HepG2 (cell line): ENCODE measurements at regions not wholly inside any gene's neighbourhood (a gene's known extent, or its start where the extent isn't known, plus 50 kb on each side); places are given as distances from the start of the nearest gene placed in this dataset.

Source experiments
- ATAC-seq: fragments of 200-7000 bp; cut with Tn5 transposase; 3 replicates; pipeline ENCODE4 v1.9.1; 2020; ENCODE audit warnings: mild to moderate bottlenecking, moderate library complexity
- BruUV-seq: library from RNA; stranded (reverse); fragments of 400-500 nt; replicated peaks from 2 replicates; lab custom pipeline; 2021; lab: Mats Ljungman, UMichigan
- CTCF ChIA-PET: fragments of 300-600 bp; formaldehyde crosslinking; extraction: SDS; loops from one replicate; lab custom pipeline; 2021; ENCODE audit warnings: low total read pairs, inconsistent platforms, low intra/inter-chr PET ratio; lab: Yijun Ruan, JAX
- POLR2A ChIA-PET: fragments of 350-600 bp; sonication (Branson Sonifier 250); formaldehyde crosslinking; loops from one replicate; lab custom pipeline; 2020; ENCODE audit warnings: antibody characterized with exemption, inconsistent platforms; lab: Yijun Ruan, JAX
- DNase-seq: peaks from one replicate; pipeline ENCODE4 v3.0.0-alpha.2; 2015; ENCODE audit warnings: low spot score
- FAIRE-seq: peaks from 3 replicates; lab custom pipeline; 2011; peaks lifted over from hg19 to GRCh38; lab: Jason Lieb, UNC
- H2AFZ ChIP-seq: one replicate; pipeline ENCODE4 v1.6.1; 2011; ENCODE audit warnings: low read length, inconsistent platforms
- H3K27ac ChIP-seq: fragments of 300-600 bp; 3 replicates; pipeline ENCODE4 v1.8.0; 2011; ENCODE audit warnings: mixed run types, mild to moderate bottlenecking, mixed read lengths, low read length, inconsistent platforms; ENCODE audit not compliant: insufficient read depth; ENCODE audit errors: extremely low read length
- H3K27me3 ChIP-seq, 2 experiments: fragments of 200-600 bp in 1 of 2; 2 replicates in 1 of 2; 3 replicates in 1 of 2; pipeline versions ENCODE4 v1.6.0 to v1.8.0; 2011; ENCODE audit warnings: low read length in 2 of 2, mild to moderate bottlenecking in 2 of 2, moderate library complexity in 2 of 2, inconsistent platforms in 1 of 2; ENCODE audit not compliant: insufficient read depth in 2 of 2, control insufficient read depth in 1 of 2
- H3K36me3 ChIP-seq, 2 experiments: fragments of 200-600 bp in 1 of 2; replicated peaks in 1 of 2; 2 replicates in 1 of 2; 3 replicates in 1 of 2; pipeline versions ENCODE4 v1.5.1 to v1.8.0; 2011; ENCODE audit warnings: low read length in 2 of 2, inconsistent platforms in 1 of 2; ENCODE audit not compliant: insufficient read depth in 2 of 2, control insufficient read depth in 1 of 2
- H3K4me1 ChIP-seq: 2 replicates; pipeline ENCODE4 v1.5.1; 2012; ENCODE audit warnings: low read length, inconsistent platforms; ENCODE audit not compliant: insufficient read depth
- H3K4me2 ChIP-seq: 2 replicates; pipeline ENCODE4 v1.6.0; 2011; ENCODE audit warnings: low read depth, low read length, inconsistent platforms
- H3K4me3 ChIP-seq, 3 experiments: fragments of 200-600 bp in 1 of 3; sonication (generic), shearing (Covaris generic) in 1 of 3; replicated peaks in 1 of 3; 2 replicates each; pipeline ENCODE4 v1.5.1; 2011 to 2016; ENCODE audit warnings: low read length in 3 of 3, inconsistent platforms in 2 of 3, low read depth in 2 of 3, mild to moderate bottlenecking in 2 of 3, control low read depth in 1 of 3, mixed read lengths in 1 of 3; ENCODE audit not compliant: insufficient read depth in 1 of 3
- H3K79me2 ChIP-seq: one replicate; pipeline ENCODE4 v1.6.1; 2011; ENCODE audit warnings: low read length, inconsistent platforms; ENCODE audit not compliant: insufficient read depth
- H3K9ac ChIP-seq: 2 replicates; pipeline ENCODE4 v1.6.0; 2011; ENCODE audit warnings: mild to moderate bottlenecking, low read depth, low read length, inconsistent platforms; ENCODE audit not compliant: insufficient read depth
- H3K9me3 ChIP-seq: 2 replicates; pipeline ENCODE4 v1.5.1; 2012; ENCODE audit warnings: mild to moderate bottlenecking, low read length
- H4K20me1 ChIP-seq: 2 replicates; pipeline ENCODE4 v1.6.0; 2011; ENCODE audit warnings: inconsistent platforms, mild to moderate bottlenecking, low read length, moderate library complexity; ENCODE audit not compliant: insufficient read depth
- AGO2 ChIP-seq: fragments of 200-400 bp; formaldehyde crosslinking; optimal IDR thresholded peaks from 2 replicates; pipeline ENCODE3; 2017; ENCODE audit warnings: mild to moderate bottlenecking, low read depth, low read length, moderate library complexity
- ARID2 ChIP-seq: sonication (generic); formaldehyde crosslinking; IDR thresholded peaks from 2 replicates; pipeline ENCODE4 v1.8.1; 2022; ENCODE audit warnings: mild to moderate bottlenecking, missing genetic modification reagents, borderline replicate concordance
- IKZF1 ChIP-seq: fragments of 450-650 bp; IDR thresholded peaks from 2 replicates; pipeline ENCODE4 v1.7.1; 2016
- JARID2 ChIP-seq: sonication (generic); formaldehyde crosslinking; IDR thresholded peaks from 2 replicates; pipeline ENCODE4 v1.8.1; 2023; ENCODE audit warnings: missing genetic modification reagents, inconsistent platforms; ENCODE audit not compliant: insufficient replicate concordance
- TEAD3 ChIP-seq: optimal IDR thresholded peaks from 2 replicates; pipeline ENCODE3; 2016; ENCODE audit warnings: borderline replicate concordance
- TRAFD1 ChIP-seq: sonication (generic); formaldehyde crosslinking; IDR thresholded peaks from 2 replicates; pipeline ENCODE4 v1.5.1; 2020; ENCODE audit warnings: missing genetic modification reagents, mild to moderate bottlenecking, borderline replicate concordance
- ZNF34 ChIP-seq: sonication (generic); formaldehyde crosslinking; IDR thresholded peaks from 2 replicates; pipeline ENCODE4 v1.4.0; 2020; ENCODE audit warnings: mild to moderate bottlenecking, missing genetic modification reagents, borderline replicate concordance
- WGBS: methylation state at CpG from one replicate; pipeline ENCODE4 v1.1.6; 2017; ENCODE audit warnings: low lambda C conversion rate; 5-methylcytosine and 5-hydroxymethylcytosine counted together
- in situ Hi-C: cut with HindIII; loops from 2 replicates; pipeline ENCODE4 v1.10.0; 2017; ENCODE audit warnings: low pct_unique_long_range_greater_than_20kb; ENCODE audit not compliant: extremely low pct_ligation_motif_present
- intact Hi-C: fragments of 100-400 bp; cut with micrococcal nuclease; formaldehyde crosslinking; loops from one replicate; pipeline ENCODE4 v1.10.0; 2022; ENCODE audit not compliant: unreplicated experiment
- TF ChIP-seq, protein P1 (sequence below): sonication (generic); formaldehyde crosslinking; IDR thresholded peaks from 2 replicates; pipeline ENCODE4 v1.8.0; 2023; ENCODE audit warnings: mild to moderate bottlenecking, missing genetic modification reagents
- TF ChIP-seq, protein P2 (sequence below): sonication (generic); formaldehyde crosslinking; IDR thresholded peaks from 2 replicates; pipeline ENCODE4 v1.5.1; 2020; ENCODE audit warnings: mild to moderate bottlenecking, missing genetic modification reagents, moderate library complexity

DNA sequence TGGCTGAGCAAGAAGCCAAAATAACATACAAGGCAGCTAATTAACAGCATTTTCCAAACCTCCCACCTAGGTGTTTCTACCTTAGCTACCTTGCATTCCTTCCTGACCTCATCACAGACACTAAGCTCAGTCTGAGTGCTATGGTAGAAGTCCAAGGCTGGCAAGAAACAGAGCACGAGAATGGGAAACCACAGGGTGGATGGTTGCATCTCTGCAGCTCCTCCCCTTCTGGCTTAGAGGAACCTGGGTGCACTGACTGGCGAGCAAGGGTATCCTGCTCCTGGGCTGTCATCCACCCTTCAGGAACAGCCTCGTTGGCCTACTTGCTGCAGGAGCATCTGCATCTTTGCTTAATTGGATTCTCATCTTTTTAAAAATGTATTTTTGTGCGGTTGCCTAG, 73.1 kb upstream of the KIRREL3 start:
- Histone ChIP-seq H3K9ac (no peak overlapping the region), H3K4me2 (no peak overlapping the region)
- POLR2A ChIA-PET, result no interaction called here
- TF ChIP-seq ARID2 (CRISPR knock-in tag) (no peak), TEAD3 (CRISPR knock-in tag) (no peak), ZNF34 (CRISPR knock-in tag) (no peak), TRAFD1 (CRISPR knock-in tag) (no peak), JARID2 (CRISPR knock-in tag) (no peak), AGO2 (no peak), IKZF1 (no peak)
- TF ChIP-seq, protein P1, sequence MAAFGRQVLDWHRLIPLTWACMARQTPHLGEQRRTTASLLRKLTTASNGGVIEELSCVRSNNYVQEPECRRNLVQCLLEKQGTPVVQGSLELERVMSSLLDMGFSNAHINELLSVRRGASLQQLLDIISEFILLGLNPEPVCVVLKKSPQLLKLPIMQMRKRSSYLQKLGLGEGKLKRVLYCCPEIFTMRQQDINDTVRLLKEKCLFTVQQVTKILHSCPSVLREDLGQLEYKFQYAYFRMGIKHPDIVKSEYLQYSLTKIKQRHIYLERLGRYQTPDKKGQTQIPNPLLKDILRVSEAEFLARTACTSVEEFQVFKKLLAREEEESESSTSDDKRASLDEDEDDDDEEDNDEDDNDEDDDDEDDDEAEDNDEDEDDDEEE (CRISPR knock-in tag), result no peak
- TF ChIP-seq, protein P2, sequence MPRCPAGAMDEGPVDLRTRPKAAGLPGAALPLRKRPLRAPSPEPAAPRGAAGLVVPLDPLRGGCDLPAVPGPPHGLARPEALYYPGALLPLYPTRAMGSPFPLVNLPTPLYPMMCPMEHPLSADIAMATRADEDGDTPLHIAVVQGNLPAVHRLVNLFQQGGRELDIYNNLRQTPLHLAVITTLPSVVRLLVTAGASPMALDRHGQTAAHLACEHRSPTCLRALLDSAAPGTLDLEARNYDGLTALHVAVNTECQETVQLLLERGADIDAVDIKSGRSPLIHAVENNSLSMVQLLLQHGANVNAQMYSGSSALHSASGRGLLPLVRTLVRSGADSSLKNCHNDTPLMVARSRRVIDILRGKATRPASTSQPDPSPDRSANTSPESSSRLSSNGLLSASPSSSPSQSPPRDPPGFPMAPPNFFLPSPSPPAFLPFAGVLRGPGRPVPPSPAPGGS (CRISPR knock-in tag), result no peak
- TF ChIP-seq, all 625 proteins: peak for 0
- H3K4me3 ChIP-seq, result no peak overlapping the region
- 15% methylated on average over 4 of the region's 4 CpGs for WGBS
- no peaks in the 10 kb centered on the region for H3K9me3 ChIP-seq
- 0 out of 5 replicates have a peak, but pooled peaks cover 0 to 4% of the 10 kb centered on the region in 2 experiments for H3K27me3 ChIP-seq
- H3K27ac ChIP-seq, result no peak overlapping the region
- ATAC-seq, result no peak
- no peaks in the 10 kb centered on the region for H3K79me2 ChIP-seq
- H3K36me3 ChIP-seq, result no peaks in the 10 kb centered on the region
- intact Hi-C loops, result loop anchor here (10.0 kb wide), 1 partner anchor 469 kb away; no protein-coding TSS in a partner anchor
- DNase-seq, result no peak
- BruUV-seq, result no TSS peak
- no peak overlapping the region for H2AFZ ChIP-seq
- no peaks in the 10 kb centered on the region for H3K4me1 ChIP-seq
- 0 out of 2 replicates have a peak, but pooled peaks cover 3% of the 10 kb centered on the region for H4K20me1 ChIP-seq
- CTCF ChIA-PET, result interaction anchor here (1.2 kb wide), 1 partner anchor 358 kb away, joined by 4 read pairs; no protein-coding TSS in a partner anchor
- FAIRE-seq, result no peak
- in situ Hi-C loops, result no loop called here
